GM18868 (cell line): ENCODE measurements at regions not wholly inside any gene's neighbourhood (a gene's known extent, or its start where the extent isn't known, plus 50 kb on each side); places are given as distances from the start of the nearest gene placed in this dataset.
"Not testable (repeated sequence)": the region's sequence is repeated elsewhere in the genome, so short reads cannot be mapped to it uniquely, and the experiment has no call there.

Experiments used
- ATAC-seq: cut with Tn5 transposase; IDR thresholded peaks from one replicate; pipeline ENCODE4 v1.9.1; 2021; ENCODE audit warnings: mild to moderate bottlenecking, moderate library complexity; ENCODE audit not compliant: unreplicated experiment

DNA sequence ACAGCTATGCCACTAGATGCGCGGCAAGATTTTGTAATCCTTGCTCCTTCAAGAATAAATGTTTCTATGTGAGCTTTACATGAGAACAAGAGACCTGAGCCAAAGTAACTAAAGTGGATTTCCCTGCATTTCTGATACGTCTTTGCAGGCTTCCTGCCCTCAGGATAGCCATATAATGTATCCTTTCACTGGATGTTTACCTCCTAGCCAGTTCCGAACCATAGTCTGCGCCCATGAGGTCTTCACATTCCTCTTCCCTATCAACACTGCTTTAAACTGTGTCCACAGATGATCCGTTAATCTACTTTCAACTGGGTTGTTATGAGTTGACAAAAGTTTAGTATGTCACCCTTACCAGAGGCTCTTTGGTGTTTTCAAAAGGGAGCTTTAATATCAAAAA, 1889.1 kb upstream of the AGA start:
- ATAC-seq = no peak

- no peak for ATAC-seq
Measured at GRCh38 chr4:179344861-179345260, 1902.6 kb upstream of the AGA start.

DNA sequence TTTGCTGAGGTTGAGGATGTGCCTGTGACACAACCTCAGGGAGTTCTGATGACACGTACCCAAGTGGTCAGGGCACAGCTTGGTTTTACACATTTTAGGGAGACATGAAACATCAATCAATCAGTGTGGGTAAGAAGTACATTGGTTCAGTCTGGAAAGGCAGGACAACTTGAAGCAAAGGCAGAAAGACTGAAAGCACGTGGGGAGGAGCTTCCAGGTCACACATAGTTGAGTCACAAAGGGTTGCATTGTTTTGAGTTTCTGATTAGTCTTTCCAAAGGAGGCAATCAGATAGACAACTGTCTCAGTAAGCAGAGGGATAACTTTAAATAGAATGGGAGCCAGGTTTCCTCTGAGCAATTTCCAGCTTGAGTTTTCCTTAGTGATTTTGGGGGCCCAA, 1910.0 kb upstream of the AGA start:
- ATAC-seq = no peak

GRCh38 chr4:179353786-179354185, 1911.5 kb upstream of the AGA start:
- no peak for ATAC-seq

- no peak for ATAC-seq
Measured at GRCh38 chr4:179361978-179362486, 1919.8 kb upstream of the AGA start.

GRCh38 chr4:179365932-179366331, 1923.7 kb upstream of the AGA start:
- ATAC-seq = not testable (repeated sequence)

DNA sequence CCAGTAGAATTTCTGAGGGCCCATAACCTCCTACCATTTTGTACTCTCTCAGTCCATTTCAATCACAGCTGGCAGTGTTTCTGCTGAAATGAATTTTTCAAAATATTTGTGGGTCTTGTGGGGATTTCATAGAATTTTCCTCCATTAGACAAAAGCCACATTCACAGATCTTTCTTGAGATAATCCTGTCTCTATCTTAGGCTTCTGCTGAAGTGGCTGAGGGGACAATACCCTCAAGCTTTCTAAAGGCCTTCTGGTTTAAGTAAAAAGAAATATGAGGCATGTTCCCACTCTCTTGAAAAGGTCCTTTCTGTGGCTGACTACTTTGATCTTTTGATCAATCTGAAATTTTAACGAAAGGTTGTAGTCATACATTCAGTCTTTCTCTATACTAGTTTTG, 1930.0 kb upstream of the AGA start:
- no peak for ATAC-seq

DNA sequence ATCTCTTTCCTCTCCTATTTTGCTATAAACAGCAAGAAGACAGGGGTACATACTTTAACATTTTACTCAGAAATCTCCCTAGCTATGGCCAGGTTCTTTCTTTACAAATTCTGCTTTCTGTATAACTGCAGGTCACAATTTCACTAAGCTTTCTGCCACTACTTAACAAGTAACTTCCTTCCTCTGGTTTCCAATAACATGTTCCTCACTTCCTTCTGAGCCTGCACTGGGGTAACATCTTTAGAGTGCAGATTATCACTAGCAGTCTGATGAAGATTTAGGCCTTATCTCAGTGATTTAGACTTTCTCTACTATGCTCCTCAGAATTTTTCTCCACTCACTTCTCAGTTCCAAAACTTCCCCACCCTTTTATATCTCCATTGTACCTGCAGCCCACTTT, 1930.5 kb upstream of the AGA start:
- ATAC-seq = no peak

GRCh38 chr4:179378847-179379246, 1936.6 kb upstream of the AGA start:
- not testable (repeated sequence) for ATAC-seq

DNA sequence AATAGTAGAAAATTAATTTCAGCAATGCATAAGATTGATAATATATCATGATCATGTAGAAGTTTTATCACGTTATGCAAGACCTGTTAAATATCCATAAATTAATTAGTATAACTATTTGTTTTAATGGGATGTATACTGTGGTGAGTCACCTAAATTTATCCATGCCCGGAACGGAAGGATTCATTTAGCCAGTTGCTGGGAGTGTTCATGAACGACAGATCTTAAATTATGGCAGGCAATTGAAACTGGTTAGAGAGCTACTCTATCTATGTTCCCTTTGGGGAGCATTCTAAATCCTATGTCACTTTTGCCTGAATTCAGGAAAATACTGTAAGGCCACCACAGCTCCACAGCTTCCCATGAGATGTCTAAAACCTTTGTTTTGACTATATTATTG, 1950.5 kb upstream of the AGA start:
- ATAC-seq = no peak

DNA sequence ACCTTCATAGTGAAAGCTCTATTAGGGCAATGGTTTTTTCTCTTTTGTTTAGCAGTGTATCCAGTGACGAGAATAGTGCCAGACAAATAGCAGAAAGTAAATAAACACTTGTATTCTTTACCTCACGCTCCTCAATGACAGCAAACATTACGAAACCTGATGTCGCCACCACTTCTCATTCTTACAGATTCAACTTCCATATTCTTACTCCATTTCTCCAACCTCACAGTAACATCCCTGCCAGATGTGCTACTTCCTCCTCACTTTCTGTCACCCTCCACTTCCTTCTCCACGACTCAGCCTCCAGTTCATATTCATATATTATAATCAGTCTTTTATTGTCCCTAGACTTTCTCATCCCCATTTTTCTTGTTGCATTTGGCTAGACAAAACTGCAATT, 1956.2 kb upstream of the AGA start:
- ATAC-seq = no peak

DNA sequence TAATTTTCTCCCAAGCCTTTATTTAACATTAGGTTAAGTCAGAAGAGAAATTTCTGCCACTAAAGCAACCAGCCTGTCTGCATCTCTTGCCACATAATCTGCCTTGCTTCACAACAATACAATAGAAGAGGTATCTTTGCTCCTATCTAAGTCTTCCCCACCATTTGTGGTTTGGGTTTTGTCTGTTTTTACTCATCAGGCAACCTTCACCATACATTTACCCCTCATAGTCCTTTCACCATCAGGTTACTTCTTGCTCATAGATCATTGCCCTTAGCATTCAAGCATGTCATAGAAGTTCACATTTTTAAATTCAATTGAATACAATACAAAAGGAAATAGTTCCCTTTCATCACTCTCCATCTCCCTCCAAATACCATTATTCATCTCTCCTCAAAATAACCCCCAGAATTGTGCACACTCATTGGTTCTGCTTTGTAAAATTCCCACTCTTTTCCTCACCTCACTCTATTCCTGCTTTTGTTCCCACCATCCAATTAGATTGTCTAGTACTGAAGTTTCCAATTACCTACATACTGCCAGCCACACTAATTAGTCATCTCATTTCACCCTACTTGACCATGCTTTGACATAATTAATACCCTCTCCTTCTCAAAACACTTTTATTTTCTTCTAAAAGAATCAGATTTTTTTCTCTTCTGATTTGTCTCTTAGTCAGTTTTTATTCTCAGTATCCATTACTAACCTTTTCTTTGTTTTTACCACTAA, 1957.0 kb upstream of the AGA start:
- peak; percentile 60 for ATAC-seq

DNA sequence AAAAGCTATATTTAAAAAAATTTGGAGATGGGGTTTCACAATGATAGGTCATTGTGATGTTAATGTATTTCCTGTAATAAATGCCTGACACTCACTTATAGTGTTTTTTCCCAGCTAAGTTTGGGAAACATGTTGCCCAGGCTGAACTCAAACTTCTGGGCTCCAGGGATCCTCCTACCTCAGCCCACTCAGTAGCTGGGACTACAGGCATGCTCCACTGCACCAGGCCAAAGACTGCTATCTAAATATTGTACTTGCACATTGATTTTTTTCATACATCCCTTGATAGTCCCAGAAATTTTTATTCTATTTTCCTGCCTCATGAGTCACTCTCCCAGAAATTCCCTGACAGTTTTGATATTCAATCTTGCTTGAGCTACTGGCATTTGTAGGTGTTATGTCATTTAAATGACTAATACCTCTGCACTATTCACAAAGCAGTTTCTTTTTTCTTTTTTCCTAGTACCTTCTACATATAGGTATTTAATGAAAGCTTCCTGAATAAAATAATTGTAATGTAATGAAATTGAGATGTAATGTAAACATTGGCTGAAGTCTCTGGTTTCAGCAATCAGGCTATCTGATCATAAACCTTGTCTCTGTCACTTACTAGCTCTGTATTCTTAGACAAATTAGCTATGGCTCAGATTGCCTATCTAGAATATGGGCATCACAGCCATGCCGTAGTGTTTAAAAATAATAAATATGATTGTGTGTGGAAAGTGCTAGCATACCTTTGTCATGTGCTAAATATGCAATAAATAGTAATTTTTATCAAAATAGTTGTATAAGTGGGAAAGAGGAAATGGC, 1973.0 kb upstream of the AGA start:
- ATAC-seq = no peak

- ATAC-seq = no peak
Measured at GRCh38 chr4:179415847-179416223, 1973.6 kb upstream of the AGA start.

DNA sequence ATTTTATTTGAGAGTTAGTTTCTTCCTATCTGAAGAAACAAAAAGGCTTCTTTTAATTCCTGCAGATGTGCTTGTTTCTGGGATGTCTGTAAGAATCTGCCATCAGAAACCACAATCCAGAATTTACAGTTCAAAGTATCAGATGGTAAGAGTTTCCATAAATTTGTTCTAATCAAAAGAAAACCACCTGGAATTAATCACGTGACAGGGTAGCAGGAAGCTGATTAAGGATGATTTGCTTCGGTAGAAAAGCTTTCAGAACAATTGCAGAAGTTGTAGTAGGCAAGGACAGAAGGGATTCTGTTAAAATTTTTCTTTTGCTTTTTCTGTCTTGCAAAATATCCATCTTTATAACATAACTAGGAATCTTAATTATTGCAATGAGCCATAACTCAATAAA, 1975.1 kb upstream of the AGA start:
- no peak for ATAC-seq

DNA sequence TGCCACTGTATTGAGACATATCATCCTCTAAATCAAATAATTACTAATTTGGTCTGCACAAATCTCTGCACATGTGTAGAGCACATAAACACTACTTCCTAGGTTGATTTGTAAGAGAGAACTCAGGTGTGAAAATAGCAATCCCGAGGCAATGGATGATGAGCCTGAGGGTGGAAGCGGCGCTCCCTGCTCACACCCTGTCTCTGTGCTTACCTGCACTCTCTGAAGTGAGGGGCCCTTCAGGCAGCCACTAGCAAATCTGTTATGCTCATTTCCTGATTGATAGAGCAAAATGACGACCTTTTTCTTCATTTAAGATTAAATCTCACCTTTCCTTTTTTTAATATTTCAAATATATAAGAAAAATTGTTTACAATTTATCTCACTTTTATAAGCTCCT, 1995.7 kb upstream of the AGA start:
- no peak for ATAC-seq

DNA sequence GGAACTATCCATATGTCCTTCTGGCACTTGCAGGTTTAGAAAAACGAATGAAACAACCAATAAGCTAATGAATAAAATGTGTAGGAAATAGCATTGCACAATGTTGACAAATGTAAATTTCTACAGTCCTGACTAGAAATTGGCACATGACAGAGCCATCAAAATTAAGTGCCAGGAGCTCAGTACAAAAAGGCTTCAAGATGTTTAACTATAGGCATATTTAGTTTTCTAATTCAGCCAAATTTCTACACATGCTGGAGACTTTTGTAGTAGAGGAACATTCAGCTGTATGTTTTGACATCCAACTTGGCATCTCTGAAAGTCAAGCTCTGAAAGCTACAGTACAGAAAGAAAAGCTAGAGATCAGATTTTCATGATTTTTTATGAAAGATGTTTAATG, 1999.4 kb upstream of the AGA start:
- ATAC-seq = no peak

- no peak for ATAC-seq
Measured at GRCh38 chr4:179447308-179447707, 2005.1 kb upstream of the AGA start.

- ATAC-seq = no peak
Measured at GRCh38 chr4:179465131-179465797, 2023.0 kb upstream of the AGA start.

DNA sequence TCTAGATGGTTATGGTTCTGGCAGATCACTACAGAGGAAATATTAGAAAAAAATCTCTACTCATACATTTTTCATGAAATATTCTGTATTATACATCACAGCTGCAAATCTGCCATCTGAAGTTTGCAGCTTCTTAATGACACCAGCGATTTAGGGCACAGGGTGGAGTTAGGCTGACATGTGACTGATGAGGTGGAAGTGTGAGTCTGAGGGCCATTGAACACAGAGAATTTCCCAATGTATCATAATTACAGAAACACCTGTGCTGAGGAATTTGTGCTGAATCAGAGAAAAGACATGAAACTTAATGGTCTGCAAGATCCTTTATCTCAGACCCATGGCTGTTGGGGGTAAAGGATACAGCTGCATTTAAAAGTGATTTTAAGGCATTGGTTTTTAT, 2025.6 kb upstream of the AGA start:
- ATAC-seq = no peak

- ATAC-seq = no peak
Measured at GRCh38 chr4:179472164-179472563, 2029.9 kb upstream of the AGA start.

DNA sequence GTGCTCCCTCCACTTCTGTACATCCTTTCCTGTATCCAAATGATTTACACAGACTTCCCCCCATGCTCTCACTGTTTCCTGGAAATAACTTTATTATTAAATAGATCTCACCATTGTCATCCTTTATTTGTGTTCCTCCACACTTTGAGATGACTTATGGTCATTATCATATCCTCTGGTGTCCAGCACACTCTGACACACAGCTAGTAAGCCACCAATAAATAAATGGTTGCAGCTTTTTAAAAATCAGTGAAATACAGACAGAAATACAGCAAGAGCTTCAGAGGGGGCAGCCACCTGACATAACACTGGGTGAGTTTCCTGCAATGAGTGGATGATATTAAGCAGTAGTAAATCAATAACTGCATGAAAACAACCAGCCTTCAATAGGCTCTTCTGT, 2036.4 kb upstream of the AGA start:
- ATAC-seq = no peak
